Activated B cell treated with CpG ODN at 0.5 μM for 24 hours (primary cell): ENCODE measurements at regions not wholly inside any gene's neighbourhood (a gene's known extent, or its start where the extent isn't known, plus 50 kb on each side); places are given as distances from the start of the nearest gene placed in this dataset.

Source experiments
- ATAC-seq: fragments of 200-7000 bp; cut with Tn5 transposase; one replicate; pipeline ENCODE4 v1.10.0; 2021; ENCODE audit warnings: low read depth, mild to moderate bottlenecking, moderate library complexity
- CTCF ChIA-PET: fragments of 350-600 bp; sonication (Branson Sonifier 250); formaldehyde crosslinking; loops from one replicate; lab custom pipeline; 2021; ENCODE audit warnings: antibody characterized with exemption; lab: Charles Lee
- POLR2A ChIA-PET: fragments of 350-600 bp; sonication (Branson Sonifier 250); formaldehyde crosslinking; loops from one replicate; lab custom pipeline; 2021; ENCODE audit warnings: antibody characterized with exemption; lab: Charles Lee
- DNase-seq: peaks from one replicate; pipeline ENCODE4 v3.0.0; 2022
- H3K27ac Mint-ChIP-seq: one replicate; pipeline ENCODE4 v1.8.0; 2020; ENCODE audit warnings: mixed read lengths
- H3K27me3 Mint-ChIP-seq: one replicate; pipeline ENCODE4 v1.8.0; 2021; ENCODE audit warnings: mixed read lengths
- H3K36me3 Mint-ChIP-seq: one replicate; pipeline ENCODE4 v1.8.0; 2021; ENCODE audit warnings: low read depth, mixed read lengths
- H3K4me1 Mint-ChIP-seq: one replicate; pipeline ENCODE4 v1.8.0; 2021; ENCODE audit warnings: mixed read lengths
- H3K4me3 Mint-ChIP-seq: one replicate; pipeline ENCODE4 v1.8.0; 2020; ENCODE audit warnings: mild to moderate bottlenecking, mixed read lengths
- H3K9me3 Mint-ChIP-seq: one replicate; pipeline ENCODE4 v1.8.0; 2020; ENCODE audit warnings: mixed read lengths
- CTCF ChIP-seq: fragments of 200-600 bp; IDR thresholded peaks from one replicate; pipeline ENCODE4 v1.8.0; 2022; ENCODE audit warnings: antibody characterized with exemption, mild to moderate bottlenecking
- intact Hi-C: fragments of 100-400 bp; cut with micrococcal nuclease; formaldehyde crosslinking; loops from one replicate; pipeline ENCODE4 v1.15.1; 2024

GRCh38 chr22:19625331-19626041 lies 88.8 kb upstream of the SEPTIN5 start:
- Mint-ChIP-seq H3K27ac (no peak overlapping the region), H3K4me1 (peaks cover 27% of the 10 kb centered on the region), H3K4me3 (no peak overlapping the region), H3K27me3 (peaks cover 22% of the 10 kb centered on the region), H3K9me3 (no peaks in the 10 kb centered on the region), H3K36me3 (no peaks in the 10 kb centered on the region)
- no peak for ATAC-seq
- intact Hi-C loops = no loop called here
- no peak for DNase-seq
- CTCF ChIA-PET = no interaction called here
- POLR2A ChIA-PET = no interaction called here
- TF ChIP-seq CTCF = no peak

GRCh38 chr22:19626042-19626587 lies 88.2 kb upstream of the SEPTIN5 start:
- POLR2A ChIA-PET = no interaction called here
- DNase-seq (no peak), ATAC-seq (no peak)
- peaks cover 22% of the 10 kb centered on the region for H3K27me3 Mint-ChIP-seq
- no peak overlapping the region for H3K4me3 Mint-ChIP-seq
- CTCF ChIA-PET = interaction anchor here (1.7 kb wide), 1 partner anchor 481 kb away, joined by 5 read pairs; the partner anchor contains the start of gene ESS2
- no peak for TF ChIP-seq CTCF
- peaks cover 21% of the 10 kb centered on the region for H3K4me1 Mint-ChIP-seq
- no peaks in the 10 kb centered on the region for H3K9me3 Mint-ChIP-seq
- no peak overlapping the region for H3K27ac Mint-ChIP-seq
- intact Hi-C loops = no loop called here
- H3K36me3 Mint-ChIP-seq = no peaks in the 10 kb centered on the region

GRCh38 chr22:19626666-19627065 lies 87.6 kb upstream of the SEPTIN5 start:
- no peak overlapping the region for H3K4me3 Mint-ChIP-seq
- H3K27ac Mint-ChIP-seq = no peak overlapping the region
- peaks cover 22% of the 10 kb centered on the region for H3K27me3 Mint-ChIP-seq
- intact Hi-C loops = no loop called here
- no peaks in the 10 kb centered on the region for H3K9me3 Mint-ChIP-seq
- no peaks in the 10 kb centered on the region for H3K36me3 Mint-ChIP-seq
- ATAC-seq (no peak), DNase-seq (no peak)
- peaks cover 15% of the 10 kb centered on the region for H3K4me1 Mint-ChIP-seq
- CTCF ChIA-PET = interaction anchor here (1.7 kb wide), 1 partner anchor 482 kb away, joined by 5 read pairs; the partner anchor contains the start of gene ESS2
- POLR2A ChIA-PET = no interaction called here
- no peak for TF ChIP-seq CTCF

GRCh38 chr22:19628038-19628776 lies 86.1 kb upstream of the SEPTIN5 start:
- CTCF ChIA-PET = interaction anchor here (1.1 to 2.6 kb wide), 4 partner anchors 134 to 484 kb away, joined by 3 to 17 read pairs (median 8); partner anchors contain the start of genes CDC45, ESS2 and UFD1
- Mint-ChIP-seq H3K4me3 (no peak overlapping the region), H3K9me3 (no peaks in the 10 kb centered on the region), H3K36me3 (no peaks in the 10 kb centered on the region), H3K27ac (no peak overlapping the region), H3K4me1 (peaks cover under 1% of the 10 kb centered on the region), H3K27me3 (peaks cover 21% of the 10 kb centered on the region)
- intact Hi-C loops = no loop called here
- no peak for TF ChIP-seq CTCF
- ATAC-seq (no peak), DNase-seq (no peak)
- POLR2A ChIA-PET = no interaction called here

- CTCF ChIA-PET = interaction anchor here (0.6 to 2.6 kb wide), 33 partner anchors 8 to 674 kb away, joined by 3 to 46 read pairs (median 4); partner anchors contain the start of genes C22orf39, CDC45, ESS2 and SLC25A1
- no peak for ATAC-seq
- POLR2A ChIA-PET = interaction anchor here (1.0 to 1.6 kb wide), 4 partner anchors 150 to 485 kb away, joined by 3 to 7 read pairs (median 6); partner anchors contain the start of genes CDC45, ESS2, HIRA and SLC25A1
- intact Hi-C loops = no loop called here
- peaks cover 24% of the 10 kb centered on the region for H3K27me3 Mint-ChIP-seq
- H3K4me3 Mint-ChIP-seq = no peak overlapping the region
- H3K36me3 Mint-ChIP-seq = no peaks in the 10 kb centered on the region
- no peaks in the 10 kb centered on the region for H3K9me3 Mint-ChIP-seq
- no peak overlapping the region for H3K27ac Mint-ChIP-seq
- no peak for TF ChIP-seq CTCF
- no peaks in the 10 kb centered on the region for H3K4me1 Mint-ChIP-seq
- DNase-seq = no peak
Measured at GRCh38 chr22:19629331-19629719, 85.0 kb upstream of the SEPTIN5 start.
